ENCODE measurements at regions not wholly inside any gene's neighbourhood (a gene's known extent, or its start where the extent isn't known, plus 50 kb on each side); places are given as distances from the start of the nearest gene placed in this dataset.

GRCh38 chr4:156132196-156132595 lies 178.5 kb upstream of the CTSO start:
- no peak overlapping the region for H3K4me2 ChIP-seq (ENCODE audit: low read length)
- no peaks in the 10 kb centered on the region for H3K27me3 ChIP-seq (ENCODE audit: insufficient read depth, low read length)
- intact Hi-C loops (cut with micrococcal nuclease): no loop called here
- no peak for TF ChIP-seq EZH2 (IDR thresholded peaks at IDR 0.05)
- TF ChIP-seq JUND (IDR thresholded peaks at IDR 0.05): no peak
- TF ChIP-seq ELF1 (IDR thresholded peaks at IDR 0.05; ENCODE audit: borderline replicate concordance, low read depth): no peak
- TF ChIP-seq SP1 (IDR thresholded peaks at IDR 0.05; ENCODE audit: low read depth): no peak
- H3K9me3 ChIP-seq (ENCODE audit: control insufficient read depth in 1 of 2, insufficient read depth in 1 of 2, low read depth in 1 of 2, low read length in 2 of 2): no peaks in the 10 kb centered on the region
- H3K9me2 ChIP-seq (ENCODE audit: insufficient read depth): no peaks in the 10 kb centered on the region; the same call in 1 of the 2 replicates
- ChIA-PET CTCF (no interaction called here), RAD21 (ENCODE audit: low non-redundant PET in 1 of 2, low total read pairs in 2 of 2, uncharacterized antibody in 2 of 2, unreplicated experiment in 2 of 2) (no interaction called here), POLR2A (no interaction called here)
- no peak overlapping the region for H3K9ac ChIP-seq (ENCODE audit: low read length)
- no peak overlapping the region for H3K27ac ChIP-seq (ENCODE audit: low read depth, low read length)
- H3K79me2 ChIP-seq (ENCODE audit: insufficient read depth, low read length): no peaks in the 10 kb centered on the region
- ATAC-seq (no peak), DNase-seq (ENCODE audit: low read depth, low spot score) (no peak)
- H3K36me3 ChIP-seq (ENCODE audit: control insufficient read depth in 1 of 2, insufficient read depth in 2 of 2, low read length in 2 of 2): no peaks in the 10 kb centered on the region
- no TSS peak for BruUV-seq (replicated peaks)
- H4K20me1 ChIP-seq (ENCODE audit: insufficient read depth): no peaks in the 10 kb centered on the region
- no peaks in the 10 kb centered on the region for H3K4me1 ChIP-seq (ENCODE audit: control insufficient read depth in 1 of 2, insufficient read depth in 2 of 2, low read length in 2 of 2)
- no peak overlapping the region for H3K4me3 ChIP-seq (replicated peaks in 1 of 2; ENCODE audit: low read depth in 1 of 2, low read length in 2 of 2)
- no peak overlapping the region for H2AFZ ChIP-seq (ENCODE audit: low read depth, low read length, poor library complexity, severe bottlenecking)

- Histone ChIP-seq H3K27me3 (ENCODE audit: insufficient read depth, low read length) (no peaks in the 10 kb centered on the region), H3K4me3 (replicated peaks in 1 of 2; ENCODE audit: low read depth in 1 of 2, low read length in 2 of 2) (no peak overlapping the region), H3K79me2 (ENCODE audit: insufficient read depth, low read length) (no peaks in the 10 kb centered on the region), H3K36me3 (ENCODE audit: control insufficient read depth in 1 of 2, insufficient read depth in 2 of 2, low read length in 2 of 2) (no peaks in the 10 kb centered on the region), H3K9me3 (ENCODE audit: control insufficient read depth in 1 of 2, insufficient read depth in 1 of 2, low read depth in 1 of 2, low read length in 2 of 2) (no peaks in the 10 kb centered on the region), H3K9me2 (ENCODE audit: insufficient read depth) (no peaks in the 10 kb centered on the region), H3K4me2 (ENCODE audit: low read length) (no peak overlapping the region), H3K9ac (ENCODE audit: low read length) (no peak overlapping the region), H4K20me1 (ENCODE audit: insufficient read depth) (no peaks in the 10 kb centered on the region), H2AFZ (ENCODE audit: low read depth, low read length, poor library complexity, severe bottlenecking) (no peak overlapping the region), H3K27ac (ENCODE audit: low read depth, low read length) (no peak overlapping the region), H3K4me1 (ENCODE audit: control insufficient read depth in 1 of 2, insufficient read depth in 2 of 2, low read length in 2 of 2) (no peaks in the 10 kb centered on the region)
- TF ChIP-seq REST (IDR thresholded peaks at IDR 0.05; ENCODE audit: low read depth): no peak
- TF ChIP-seq ATF3 (IDR thresholded peaks at IDR 0.05): no peak
- TF ChIP-seq RAD21 (IDR thresholded peaks at IDR 0.05; ENCODE audit: low read depth): no peak
- POLR2A ChIA-PET: no interaction called here
- intact Hi-C loops (cut with micrococcal nuclease): no loop called here
- RAD21 ChIA-PET (ENCODE audit: low non-redundant PET in 1 of 2, low total read pairs in 2 of 2, uncharacterized antibody in 2 of 2, unreplicated experiment in 2 of 2): no interaction called here
- DNase-seq (ENCODE audit: low read depth, low spot score) (no peak), ATAC-seq (no peak)
- BruUV-seq (replicated peaks): no TSS peak
- CTCF ChIA-PET: no interaction called here
These were observed 174.9 kb upstream of the CTSO start for GRCh38 chr4:156128616-156129015.

Measured in HCT116 (cell line).